HG02852 (cell line): ENCODE measurements at regions not wholly inside any gene's neighbourhood (a gene's known extent, or its start where the extent isn't known, plus 50 kb on each side); places are given as distances from the start of the nearest gene placed in this dataset.
"Not testable (repeated sequence)": the region's sequence is repeated elsewhere in the genome, so short reads cannot be mapped to it uniquely, and the experiment has no call there.

Source experiments
- ATAC-seq: cut with Tn5 transposase; IDR thresholded peaks from one replicate; pipeline ENCODE4 v1.9.1; 2021; ENCODE audit warnings: mild to moderate bottlenecking, moderate library complexity; ENCODE audit not compliant: unreplicated experiment

DNA sequence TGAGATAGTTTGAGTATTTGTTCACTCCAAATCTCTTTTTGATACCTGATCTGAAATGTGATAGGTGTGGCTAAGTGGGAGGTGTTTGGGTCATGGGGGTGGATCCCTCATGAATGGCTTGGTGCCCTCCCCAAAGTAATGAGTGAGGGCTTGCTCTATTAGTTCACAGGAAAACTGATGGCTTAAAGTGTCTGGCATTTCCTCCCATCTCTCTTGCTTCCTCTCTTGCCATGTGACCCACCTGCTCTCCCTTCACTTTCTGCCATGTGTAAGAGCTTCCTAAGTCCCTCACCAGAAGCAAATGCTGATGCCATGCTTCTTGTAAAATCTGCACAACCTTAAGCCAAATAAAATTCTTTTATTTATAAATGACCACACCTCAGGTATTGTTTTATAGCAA, 61.1 kb downstream of the MAD2L1 start:
- no peak for ATAC-seq

DNA sequence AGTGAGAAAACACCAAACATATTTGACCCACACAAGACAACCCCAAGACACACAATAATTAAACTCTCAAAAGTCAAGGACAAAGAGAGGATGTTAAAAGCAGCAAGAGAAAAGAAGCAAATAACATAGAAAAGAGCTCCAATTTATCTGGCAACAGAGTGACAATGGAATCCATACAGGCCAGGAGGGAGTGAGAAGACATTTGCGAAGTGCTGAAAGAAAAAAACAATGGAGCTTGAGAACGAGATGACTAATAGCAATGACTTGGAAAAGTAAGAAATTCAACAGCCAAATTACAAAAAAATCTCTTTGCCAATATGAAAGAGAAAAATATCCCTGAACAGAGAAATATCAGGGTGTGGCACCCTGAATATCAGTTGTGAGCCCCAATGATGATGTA, 61.6 kb downstream of the MAD2L1 start:
- ATAC-seq, result no peak

DNA sequence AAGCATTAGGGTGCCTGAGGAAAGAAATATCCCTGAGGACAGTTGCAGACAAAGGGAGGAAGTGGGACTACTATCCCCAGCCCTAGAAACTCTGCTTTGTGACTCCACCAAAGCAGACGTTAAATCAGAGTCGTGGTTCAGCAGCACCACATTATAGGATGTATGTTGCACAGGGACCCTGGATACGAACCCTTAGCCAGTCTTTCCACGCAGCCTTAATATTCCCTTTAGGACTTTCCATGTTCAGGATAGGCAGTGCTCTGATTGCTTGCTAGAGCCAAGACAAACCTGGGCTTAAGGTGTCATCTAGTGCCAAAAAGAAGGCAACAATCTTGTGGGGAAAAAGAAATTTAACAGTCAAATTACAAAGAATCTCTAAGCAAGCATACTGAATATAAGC, 62.6 kb downstream of the MAD2L1 start:
- ATAC-seq, result no peak

DNA sequence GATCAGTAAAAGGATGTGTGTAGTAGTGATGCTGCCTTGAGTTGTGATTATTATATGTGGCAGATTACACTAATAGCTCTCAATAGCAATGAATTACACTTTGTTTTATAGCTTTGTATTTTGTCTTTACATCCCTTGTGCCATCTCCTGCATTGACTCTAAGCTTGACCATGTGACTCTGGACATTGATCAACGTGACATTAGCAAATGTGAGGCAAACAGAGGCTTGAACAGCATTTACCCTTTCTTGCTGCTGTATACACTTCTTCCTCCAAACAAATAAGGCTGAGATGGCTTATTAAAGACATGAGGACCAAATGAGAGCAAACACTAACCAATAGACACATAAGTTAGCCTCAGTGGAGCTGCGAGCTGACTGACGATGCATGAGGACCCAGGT, 63.5 kb downstream of the MAD2L1 start:
- ATAC-seq, result no peak

DNA sequence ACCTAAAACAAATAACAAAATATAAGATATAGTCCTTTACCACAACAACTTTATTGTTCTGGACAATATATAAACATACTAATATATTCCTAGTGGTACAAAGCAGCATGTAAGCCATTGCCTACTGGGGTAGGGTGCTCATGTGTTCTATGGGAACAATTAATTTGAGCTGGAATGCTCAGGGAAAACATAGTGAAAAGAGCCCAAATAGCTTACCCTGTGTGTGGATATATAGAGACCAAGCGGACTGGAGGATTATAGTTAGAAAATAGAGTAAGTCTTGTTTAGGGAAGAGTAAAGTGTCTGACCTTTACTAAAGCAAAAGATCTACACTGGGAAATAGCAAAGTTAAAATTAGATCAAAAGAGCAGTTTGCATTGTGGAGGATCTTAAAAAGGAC, 64.8 kb downstream of the MAD2L1 start:
- ATAC-seq, result no peak

DNA sequence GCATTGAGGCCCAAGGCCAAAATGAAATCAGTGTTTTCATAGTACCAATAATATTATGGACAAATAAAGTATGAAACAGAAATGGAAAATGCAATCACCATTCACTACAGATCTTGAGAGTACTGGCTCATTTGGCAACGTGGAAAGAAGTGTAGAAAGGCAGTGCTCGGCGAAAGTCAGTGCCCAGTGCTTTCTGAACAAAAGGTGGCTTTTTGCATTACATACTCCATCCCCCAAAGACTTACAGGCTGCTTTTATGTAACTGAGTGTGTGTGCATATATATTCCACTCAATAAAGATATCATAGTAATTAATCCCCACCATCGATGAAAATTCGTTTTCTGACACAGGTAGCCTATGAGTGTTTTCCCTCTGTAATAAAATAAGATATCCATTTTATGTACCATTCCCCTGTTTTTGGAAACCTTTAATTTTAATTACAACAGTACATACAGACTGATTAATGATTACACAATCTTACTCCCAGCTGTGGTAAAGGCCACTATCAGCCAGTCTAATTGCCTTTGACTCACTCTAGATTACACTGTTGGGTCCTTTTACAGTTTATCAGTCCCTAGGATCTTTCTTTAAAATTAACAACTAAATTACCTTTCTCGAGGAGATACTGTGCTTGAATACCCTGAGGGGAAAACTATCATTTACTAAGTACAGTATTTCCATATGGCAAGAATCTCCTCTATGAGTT, 65.9 kb downstream of the MAD2L1 start:
- ATAC-seq, result no peak

DNA sequence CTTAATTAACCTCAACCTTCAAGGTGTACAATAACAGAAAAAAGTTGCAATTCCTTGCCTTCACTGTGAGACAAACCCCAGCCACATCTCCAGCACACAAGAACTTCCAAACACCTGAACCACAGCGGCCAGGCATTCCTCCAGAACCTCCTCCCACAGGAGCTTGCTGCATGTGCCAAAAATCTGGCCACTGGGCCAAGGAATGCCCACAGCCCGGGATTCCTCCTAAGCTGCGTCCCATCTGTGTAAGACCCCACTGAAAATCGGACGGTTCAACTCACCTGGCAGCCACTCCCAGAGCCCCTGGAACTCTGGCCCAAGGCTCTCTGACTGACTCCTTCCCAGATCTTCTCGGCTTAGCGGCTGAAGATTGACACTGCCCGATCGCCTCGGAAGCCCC, 70.6 kb downstream of the MAD2L1 start:
- not testable (repeated sequence) for ATAC-seq

DNA sequence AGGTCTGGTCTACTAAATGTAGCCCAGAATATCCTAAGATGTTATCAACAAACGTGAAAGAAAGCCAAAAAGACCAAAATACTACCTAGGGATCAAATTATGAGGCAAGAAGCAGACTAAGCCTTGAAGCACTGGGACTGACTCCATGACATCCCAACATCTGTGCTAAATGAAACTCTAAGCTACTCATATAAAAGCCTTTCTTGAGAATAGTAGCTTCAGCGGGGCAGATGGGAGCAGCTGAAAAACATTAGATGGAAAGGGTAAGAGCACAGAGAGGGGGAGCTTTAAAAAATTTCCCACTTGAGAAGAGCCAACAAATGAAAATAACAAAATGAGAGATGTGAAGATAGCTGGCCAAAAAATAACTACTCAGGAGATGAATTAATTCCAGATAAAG, 81.7 kb downstream of the MAD2L1 start:
- no peak for ATAC-seq

DNA sequence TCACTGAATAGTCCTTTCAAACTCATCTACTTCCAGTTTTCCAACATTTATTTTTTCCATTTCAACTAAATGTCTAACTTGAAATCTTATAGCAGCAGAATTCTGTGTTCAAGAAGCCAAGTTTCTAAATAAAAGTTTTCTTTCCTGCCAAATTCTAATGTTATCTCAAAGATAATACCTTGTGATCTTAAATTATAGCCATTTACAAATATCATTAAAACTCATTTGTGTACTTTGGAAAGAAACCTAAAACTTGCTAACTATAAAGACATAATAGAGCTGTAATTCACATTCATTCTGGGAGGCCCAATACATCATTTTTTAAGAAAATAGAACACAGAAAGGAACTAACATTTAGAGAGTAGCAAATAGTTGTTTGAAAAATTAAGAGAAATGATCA, 83.9 kb downstream of the MAD2L1 start:
- no peak for ATAC-seq

DNA sequence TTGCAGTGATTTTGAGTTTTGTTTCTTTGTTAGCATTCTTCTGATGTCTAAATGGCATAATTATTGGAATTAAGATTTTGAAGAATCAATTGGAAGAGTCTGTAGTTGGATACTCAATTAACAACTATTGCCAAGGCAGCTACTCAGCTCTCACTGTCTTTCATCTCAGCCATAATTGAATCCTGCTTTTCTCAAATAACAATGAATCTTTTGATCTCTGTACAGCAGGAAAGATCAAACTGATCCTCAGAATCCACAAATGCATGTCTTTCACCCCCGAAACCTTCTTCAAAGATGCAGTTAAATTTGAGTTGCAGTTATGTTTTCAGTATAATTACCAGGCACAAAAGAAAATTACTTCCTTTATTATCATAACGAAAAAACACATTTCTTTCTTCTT, 86.2 kb downstream of the MAD2L1 start:
- no peak for ATAC-seq

DNA sequence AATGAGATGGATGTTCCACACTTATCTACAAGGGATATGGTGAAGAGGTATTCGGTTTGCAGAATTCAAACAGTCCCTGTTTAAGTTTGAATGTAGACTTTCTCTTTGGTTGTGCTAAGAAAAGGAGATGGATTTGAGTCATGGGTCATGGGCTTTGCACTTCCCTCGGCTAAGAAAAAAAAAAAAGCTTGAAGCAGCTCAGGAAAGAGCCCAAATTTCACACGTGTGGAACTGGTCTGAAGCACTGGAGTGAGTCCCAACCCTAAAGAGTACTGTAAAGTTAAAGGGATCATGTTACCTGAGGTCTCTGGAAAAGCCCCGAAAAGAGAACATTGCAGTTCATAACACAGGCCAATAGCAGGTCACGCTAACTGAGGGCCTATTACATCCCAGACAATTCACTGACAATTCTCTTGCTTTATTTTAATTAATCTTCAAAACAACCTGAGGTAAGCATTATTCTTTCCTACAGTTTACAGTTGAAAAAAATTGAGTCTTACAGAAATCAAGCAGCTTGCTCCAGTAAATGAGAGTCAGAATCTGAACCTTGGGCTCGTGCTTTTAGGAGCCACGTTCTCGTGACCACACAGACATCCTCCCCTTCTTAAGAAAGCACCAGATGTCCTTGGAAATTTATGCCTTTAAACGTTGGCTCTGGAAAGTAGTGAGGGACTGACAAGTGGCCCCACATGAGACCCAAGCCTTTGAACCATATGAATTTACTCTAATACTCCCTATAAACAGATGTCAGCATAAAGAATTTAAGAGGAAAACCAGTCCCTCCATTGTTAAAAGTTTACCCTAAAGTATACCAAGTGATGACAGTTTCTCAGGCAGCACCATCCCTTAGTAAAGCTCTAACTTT, 89.3 kb downstream of the MAD2L1 start:
- no peak for ATAC-seq

DNA sequence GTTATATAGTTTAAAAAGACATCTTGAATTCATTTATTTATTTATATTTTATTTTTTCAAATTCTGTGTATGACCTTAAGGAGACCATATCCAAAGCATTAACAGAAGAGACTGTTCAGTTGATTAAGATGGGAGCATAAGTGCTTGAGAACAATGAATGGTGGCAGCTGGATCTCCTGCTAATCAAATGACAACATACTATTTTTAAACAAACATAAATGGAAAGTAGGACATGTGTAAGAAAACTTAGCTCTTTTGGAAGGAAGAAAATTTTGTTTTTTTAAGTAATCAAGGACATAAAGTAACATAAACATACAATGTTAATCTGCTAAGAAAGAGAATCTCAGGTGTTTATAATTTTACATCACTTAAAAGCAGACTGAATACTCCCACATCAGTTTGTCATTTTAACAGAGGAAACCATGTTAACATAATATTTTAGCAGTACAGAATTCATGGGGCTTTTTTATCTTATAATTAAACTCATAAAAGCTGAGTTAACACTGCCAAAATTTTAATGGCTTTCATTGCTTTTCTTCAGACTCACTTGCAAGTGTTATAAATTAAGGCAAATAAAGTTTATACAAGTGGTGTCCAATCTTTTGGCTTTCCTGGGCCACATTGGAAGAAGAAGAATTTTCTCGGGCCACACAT, 95.1 kb downstream of the MAD2L1 start:
- ATAC-seq, result no peak

DNA sequence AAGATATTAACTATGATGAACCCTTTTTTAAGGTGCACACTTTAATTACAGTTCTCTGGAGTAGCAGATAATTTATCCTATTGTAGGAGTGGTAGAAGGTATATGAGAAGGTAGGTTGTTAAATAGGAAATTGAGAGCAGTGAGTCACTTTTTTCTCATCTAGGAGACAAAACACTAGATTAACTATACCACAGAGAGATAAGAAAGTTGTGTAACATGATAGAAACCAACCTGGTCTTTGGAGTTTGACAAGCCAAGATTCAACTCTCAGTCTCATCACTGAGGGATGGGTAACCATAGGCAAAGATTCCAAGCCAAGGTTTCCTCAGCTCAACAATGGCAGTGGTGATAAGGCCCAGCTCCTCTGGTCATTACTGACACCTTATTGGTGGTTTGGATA, 104.0 kb downstream of the MAD2L1 start:
- no peak for ATAC-seq

DNA sequence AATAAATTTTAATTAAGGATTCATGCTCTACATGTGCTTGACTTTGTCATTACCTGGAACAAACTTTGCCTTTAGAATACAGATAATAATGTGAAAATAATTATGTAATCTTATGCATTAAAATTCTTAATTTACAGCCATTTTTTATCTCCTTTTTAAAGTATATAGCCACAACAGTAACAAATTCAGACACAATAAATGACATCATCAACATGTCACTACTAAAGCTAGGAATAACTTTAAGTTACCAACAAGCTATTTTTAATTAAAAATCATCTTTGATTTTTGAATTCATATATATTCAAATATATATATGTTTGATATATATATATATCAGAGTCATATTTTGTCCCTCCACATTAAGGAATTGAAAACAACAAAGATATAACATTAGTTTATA, 107.7 kb downstream of the MAD2L1 start:
- no peak for ATAC-seq

DNA sequence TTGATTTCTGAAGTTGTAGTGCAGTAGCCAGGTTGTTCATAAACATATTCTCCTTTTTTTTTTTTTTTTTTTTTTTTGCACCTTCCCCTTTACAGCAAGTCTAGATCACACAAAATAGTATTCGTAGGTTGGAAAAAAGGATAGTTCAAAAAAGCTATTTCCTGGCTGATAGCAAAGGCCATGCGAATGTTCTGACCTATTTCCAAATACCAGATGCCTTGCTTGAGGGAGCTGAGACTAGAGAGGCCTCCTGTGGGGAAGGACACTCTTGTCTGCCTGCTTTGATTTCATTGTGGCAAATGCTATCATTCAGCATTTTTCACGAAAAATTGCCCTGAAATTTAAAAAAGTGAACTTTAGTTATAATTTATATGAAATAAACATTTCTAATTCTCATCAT, 111.4 kb downstream of the MAD2L1 start:
- no peak for ATAC-seq

DNA sequence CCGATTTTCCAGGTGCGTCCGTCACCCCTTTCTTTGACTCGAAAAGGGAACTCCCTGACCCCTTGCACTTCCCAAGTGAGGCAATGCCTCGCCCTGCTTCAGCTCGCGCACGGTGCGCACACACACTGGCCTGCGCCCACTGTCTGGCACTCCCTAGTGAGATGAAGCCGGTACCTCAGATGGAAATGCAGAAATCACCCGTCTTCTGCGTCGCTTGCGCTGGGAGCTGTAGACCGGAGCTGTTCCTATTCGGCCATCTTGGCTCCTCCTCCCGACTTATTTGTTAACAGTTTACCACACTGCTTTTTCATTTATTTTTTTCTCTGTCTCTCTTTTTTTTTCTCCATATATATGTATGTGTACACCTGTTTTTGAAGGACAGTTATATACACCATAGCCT, 112.2 kb downstream of the MAD2L1 start:
- not testable (repeated sequence) for ATAC-seq

DNA sequence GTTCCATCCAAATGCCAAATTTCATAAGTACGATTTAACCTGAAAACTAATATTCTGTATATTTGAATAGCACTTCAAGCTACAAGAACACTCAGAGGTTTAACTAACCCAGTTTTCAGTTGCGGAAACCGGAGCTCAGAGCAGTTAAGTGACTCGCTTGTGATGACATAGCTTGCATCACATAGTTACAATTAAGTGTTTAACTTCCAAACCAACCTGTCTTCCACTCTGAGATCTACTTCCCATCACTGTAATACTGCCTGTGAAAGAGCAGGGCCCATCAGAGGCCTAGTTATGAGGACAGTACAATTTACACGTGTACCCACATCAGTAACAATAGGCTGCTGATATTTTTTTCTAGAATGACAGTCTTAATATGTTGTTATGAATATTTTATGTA, 120.3 kb downstream of the MAD2L1 start:
- no peak for ATAC-seq

DNA sequence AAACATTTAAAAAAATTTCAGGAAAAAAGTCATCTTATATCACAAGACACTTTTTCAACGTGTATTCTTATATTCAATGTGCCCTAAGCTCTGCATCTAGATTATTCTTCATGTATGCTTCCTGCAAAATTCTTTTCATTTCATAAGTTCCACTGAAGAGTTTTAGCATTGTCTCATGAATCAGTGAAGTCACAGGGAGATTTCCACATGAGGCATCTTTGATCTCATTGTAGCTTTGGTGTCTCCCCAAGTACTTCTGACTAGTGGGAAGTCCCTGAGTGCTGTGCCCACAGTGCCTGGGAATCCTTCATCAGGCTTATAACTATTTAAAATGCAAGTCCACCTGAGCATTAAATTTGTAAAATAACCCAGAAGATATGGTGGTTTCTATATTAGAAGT, 123.8 kb downstream of the MAD2L1 start:
- ATAC-seq, result no peak

DNA sequence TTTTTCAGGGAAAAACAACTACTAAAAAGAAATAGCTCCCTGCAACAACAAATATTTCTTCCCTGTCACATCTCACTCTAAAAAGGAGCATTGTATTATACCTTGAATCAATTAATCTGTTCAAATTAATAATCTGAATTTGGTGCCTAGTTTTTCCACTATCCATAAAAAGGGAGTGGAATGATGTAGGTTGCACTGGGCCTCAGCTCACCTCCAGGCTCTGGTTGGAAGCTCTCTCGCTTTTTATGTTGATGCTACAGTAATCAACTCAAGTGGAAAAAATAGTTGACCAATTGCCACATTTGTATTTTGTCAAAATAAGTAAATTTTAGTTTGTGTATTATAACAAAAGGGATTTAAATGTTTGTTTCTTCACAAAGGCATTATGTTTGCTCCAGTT, 126.1 kb downstream of the MAD2L1 start:
- ATAC-seq, result no peak

DNA sequence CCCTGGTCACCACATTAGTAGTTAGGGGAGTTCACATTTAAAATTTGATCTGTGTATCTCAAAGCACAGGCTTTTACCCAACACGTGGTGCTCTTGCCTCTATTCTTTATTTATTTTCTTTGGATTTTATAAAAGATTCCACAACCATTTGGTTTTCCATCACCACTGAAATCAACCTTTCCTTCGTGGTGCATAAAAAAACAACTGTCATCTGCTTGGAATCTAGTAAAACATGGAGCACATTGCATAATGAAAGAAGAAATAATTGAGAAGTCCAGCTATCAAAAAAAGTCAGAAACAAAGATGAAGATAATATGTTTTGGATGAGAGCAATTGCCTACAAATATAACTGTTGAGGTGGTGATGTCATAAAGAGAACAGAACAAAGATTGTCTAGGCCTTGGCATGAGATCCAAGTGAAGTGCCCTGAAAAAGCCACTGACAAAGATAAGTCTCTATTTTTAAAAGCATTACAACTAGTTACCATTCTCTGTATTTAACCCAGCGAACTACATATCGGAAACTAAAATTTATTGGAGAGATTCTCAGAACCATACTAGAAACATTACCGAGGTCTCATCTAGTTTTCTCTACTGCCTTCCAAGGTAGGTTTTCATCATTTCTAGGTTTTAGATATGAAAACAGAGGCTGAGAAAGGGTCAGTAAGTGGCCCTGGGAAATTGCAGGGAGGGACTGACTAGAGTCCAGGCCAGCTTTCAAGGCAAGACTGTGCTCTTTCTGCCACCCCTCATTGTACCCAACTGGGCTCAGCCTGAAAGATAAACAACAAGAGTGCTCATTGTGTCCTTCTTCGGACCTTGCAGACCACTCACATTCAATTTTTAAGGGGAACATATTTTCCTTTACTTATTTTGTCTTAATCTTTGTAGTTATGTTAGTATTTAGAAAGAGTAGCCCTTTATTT, 127.3 kb downstream of the MAD2L1 start:
- no peak for ATAC-seq

DNA sequence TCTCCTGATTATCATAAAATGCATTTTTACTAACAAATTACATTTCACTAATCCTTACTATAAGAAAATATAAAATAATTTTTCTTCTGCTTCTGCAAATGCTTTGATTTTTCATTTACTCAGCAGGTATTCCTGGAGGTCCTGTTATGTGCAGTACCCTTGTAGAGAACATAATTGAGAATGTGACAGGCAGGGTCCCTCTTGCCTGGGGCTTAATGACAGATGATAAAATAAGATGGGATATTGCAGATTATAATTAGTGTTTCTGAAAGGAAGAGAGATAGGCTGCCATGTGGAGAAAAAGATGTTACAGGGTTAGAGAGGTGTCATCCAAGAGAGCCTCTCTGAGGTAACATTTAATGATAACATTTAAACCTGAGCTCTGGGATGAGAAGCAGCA, 128.9 kb downstream of the MAD2L1 start:
- no peak for ATAC-seq
